Nephron (organoid): ENCODE measurements at regions not wholly inside any gene's neighbourhood (a gene's known extent, or its start where the extent isn't known, plus 50 kb on each side); places are given as distances from the start of the nearest gene placed in this dataset.
"Not testable (repeated sequence)": the region's sequence is repeated elsewhere in the genome, so short reads cannot be mapped to it uniquely, and the experiment has no call there.

Experiments used
- H3K27ac Mint-ChIP-seq, 3 experiments: 2 replicates each; pipeline ENCODE4 v1.8.0; 2020; ENCODE audit warnings: mixed read lengths in 3 of 3, mild to moderate bottlenecking in 2 of 3, moderate library complexity in 1 of 3
- H3K27me3 Mint-ChIP-seq: 2 replicates; pipeline ENCODE4 v1.8.0; 2021; ENCODE audit warnings: low read depth, mild to moderate bottlenecking, moderate library complexity, mixed read lengths
- H3K36me3 Mint-ChIP-seq: 2 replicates; pipeline ENCODE4 v1.8.0; 2020; ENCODE audit warnings: low read depth, mixed read lengths
- H3K4me1 Mint-ChIP-seq: 2 replicates; pipeline ENCODE4 v1.8.0; 2020; ENCODE audit warnings: mixed read lengths
- H3K4me3 Mint-ChIP-seq, 3 experiments: 2 replicates each; pipeline ENCODE4 v1.8.0; 2020; ENCODE audit warnings: mild to moderate bottlenecking in 3 of 3, mixed read lengths in 3 of 3, moderate library complexity in 2 of 3
- H3K9me3 Mint-ChIP-seq: 2 replicates; pipeline ENCODE4 v1.8.0; 2020; ENCODE audit warnings: mixed read lengths
- TF ChIP-seq, protein P1 (sequence below), 3 experiments: fragments of 200-600 bp; sonication (generic); IDR thresholded peaks; one replicate each; pipeline ENCODE4 v1.5.0; 2021; ENCODE audit warnings: antibody characterized with exemption in 3 of 3; ENCODE audit not compliant: unreplicated experiment in 3 of 3

DNA sequence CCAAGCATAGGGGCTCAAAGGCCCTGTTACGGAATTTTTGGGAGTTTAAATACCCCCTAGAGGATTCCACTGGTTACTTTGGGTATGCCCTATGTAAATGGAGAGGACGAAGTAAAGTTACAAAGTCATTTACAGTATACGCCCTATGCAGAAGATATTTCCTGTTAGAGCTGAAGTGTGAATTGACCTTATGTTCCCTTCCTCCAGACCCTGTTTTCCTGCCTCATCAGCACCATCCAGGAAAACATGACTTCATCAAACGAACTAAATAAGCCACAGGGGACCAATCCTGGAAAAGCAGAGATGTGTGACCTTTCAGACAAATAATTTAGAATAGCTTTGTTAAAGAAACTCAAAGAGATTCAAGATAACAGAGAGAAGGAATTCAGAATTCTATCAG lies 177.4 kb downstream of the SQOR start:
- Mint-ChIP-seq H3K27ac (no peak overlapping the region), H3K36me3 (no peaks in the 10 kb centered on the region), H3K4me1 (no peaks in the 10 kb centered on the region), H3K27me3 (no peaks in the 10 kb centered on the region), H3K9me3 (peaks cover 20% of the 10 kb centered on the region), H3K4me3 (no peak overlapping the region)
- TF ChIP-seq, protein P1, sequence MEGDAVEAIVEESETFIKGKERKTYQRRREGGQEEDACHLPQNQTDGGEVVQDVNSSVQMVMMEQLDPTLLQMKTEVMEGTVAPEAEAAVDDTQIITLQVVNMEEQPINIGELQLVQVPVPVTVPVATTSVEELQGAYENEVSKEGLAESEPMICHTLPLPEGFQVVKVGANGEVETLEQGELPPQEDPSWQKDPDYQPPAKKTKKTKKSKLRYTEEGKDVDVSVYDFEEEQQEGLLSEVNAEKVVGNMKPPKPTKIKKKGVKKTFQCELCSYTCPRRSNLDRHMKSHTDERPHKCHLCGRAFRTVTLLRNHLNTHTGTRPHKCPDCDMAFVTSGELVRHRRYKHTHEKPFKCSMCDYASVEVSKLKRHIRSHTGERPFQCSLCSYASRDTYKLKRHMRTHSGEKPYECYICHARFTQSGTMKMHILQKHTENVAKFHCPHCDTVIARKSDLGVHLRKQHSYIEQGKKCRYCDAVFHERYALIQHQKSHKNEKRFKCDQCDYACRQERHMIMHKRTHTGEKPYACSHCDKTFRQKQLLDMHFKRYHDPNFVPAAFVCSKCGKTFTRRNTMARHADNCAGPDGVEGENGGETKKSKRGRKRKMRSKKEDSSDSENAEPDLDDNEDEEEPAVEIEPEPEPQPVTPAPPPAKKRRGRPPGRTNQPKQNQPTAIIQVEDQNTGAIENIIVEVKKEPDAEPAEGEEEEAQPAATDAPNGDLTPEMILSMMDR (IDR thresholded peaks at IDR 0.05; ENCODE audit: unreplicated experiment in 3 of 3): no peak

DNA sequence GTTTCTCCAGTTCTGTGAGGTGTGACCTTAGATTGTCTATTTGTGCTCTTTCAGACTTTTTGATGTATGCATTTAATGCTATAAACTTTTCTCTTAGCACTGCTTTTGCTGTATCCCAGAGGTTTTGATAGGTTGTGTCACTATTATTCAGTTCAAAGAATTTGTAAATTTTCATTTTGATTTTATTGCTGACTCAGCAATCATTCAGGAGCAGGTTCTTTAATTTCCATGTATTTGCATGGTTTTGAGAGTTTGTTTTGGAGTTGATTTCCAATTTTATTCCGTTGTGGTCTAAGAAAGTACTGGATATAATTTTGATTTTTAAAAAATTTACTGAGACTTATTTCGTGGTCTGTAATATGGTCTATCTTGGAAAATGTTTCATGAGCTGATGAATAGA lies 182.7 kb downstream of the SQOR start:
- not testable (repeated sequence) for H3K27me3 Mint-ChIP-seq, H3K4me1 Mint-ChIP-seq, H3K27ac Mint-ChIP-seq, H3K4me3 Mint-ChIP-seq, H3K36me3 Mint-ChIP-seq
- peaks cover 38% of the 10 kb centered on the region for H3K9me3 Mint-ChIP-seq

DNA sequence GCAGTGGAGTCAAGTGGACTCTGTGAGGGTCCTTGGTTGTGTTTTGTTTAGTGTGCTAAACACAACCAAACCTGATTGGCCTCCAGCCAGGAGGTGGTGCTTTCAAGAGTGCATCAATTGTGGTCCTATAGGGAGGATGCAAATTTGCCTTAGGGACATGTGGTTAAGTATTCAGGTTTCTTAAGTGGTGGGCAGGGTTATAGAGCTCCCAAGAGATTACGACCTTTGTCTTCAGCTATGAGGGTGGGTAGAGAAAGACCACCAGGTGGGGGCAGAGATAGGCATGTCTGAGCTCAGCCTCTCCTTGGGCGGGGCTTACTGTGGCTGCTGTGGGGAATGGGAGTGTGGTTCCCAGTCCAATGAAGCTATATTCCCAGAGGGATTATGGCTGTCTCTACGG lies 186.6 kb downstream of the SQOR start:
- Mint-ChIP-seq H3K4me3 (no peak overlapping the region), H3K9me3 (peaks cover 28% of the 10 kb centered on the region), H3K4me1 (no peaks in the 10 kb centered on the region), H3K36me3 (no peaks in the 10 kb centered on the region), H3K27me3 (no peaks in the 10 kb centered on the region), H3K27ac (no peak overlapping the region)
- TF ChIP-seq, protein P1 (IDR thresholded peaks at IDR 0.05; ENCODE audit: unreplicated experiment in 3 of 3): no peak

DNA sequence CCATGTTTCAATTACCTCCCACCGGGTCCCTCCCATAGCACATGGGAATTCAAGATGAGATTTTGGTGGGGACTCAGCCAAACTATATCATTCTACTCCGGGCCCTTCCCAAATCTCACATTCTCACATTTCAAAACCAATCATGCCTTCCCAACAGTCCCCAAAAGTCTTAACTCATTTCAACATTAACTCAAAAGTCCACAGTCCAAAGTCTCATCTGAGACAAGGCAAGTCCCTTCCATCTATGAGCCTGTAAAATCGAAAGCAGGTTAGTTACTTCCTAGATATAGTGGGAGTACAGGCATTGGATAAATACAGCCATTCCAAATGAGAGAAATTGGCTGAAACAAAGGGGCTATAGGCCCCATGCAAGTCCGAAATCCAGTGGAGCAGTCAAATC lies 188.1 kb downstream of the SQOR start:
- not testable (repeated sequence) for H3K27ac Mint-ChIP-seq, H3K4me1 Mint-ChIP-seq, H3K36me3 Mint-ChIP-seq, H3K4me3 Mint-ChIP-seq, H3K27me3 Mint-ChIP-seq
- H3K9me3 Mint-ChIP-seq: peaks cover 19% of the 10 kb centered on the region

DNA sequence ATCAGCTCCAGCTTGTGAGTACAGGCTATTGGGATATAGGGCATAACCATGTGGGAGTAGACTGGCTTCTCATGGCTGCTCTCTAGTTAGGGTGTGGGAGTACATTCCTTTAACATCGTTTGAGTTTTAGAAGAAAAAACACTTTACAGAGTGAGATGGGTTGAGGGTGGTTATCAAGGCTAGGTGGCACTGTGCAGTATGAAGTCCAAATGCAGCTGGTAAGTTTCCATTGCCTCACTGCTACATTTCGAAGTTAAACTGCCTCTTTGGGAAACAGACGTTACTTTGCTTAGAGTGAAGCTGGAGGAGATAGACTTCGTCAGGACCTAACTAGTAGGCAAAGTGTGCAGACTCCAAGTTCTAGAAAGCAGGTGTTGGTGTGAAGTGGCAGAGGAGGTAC lies 192.4 kb downstream of the SQOR start:
- H3K27me3 Mint-ChIP-seq: no peaks in the 10 kb centered on the region

DNA sequence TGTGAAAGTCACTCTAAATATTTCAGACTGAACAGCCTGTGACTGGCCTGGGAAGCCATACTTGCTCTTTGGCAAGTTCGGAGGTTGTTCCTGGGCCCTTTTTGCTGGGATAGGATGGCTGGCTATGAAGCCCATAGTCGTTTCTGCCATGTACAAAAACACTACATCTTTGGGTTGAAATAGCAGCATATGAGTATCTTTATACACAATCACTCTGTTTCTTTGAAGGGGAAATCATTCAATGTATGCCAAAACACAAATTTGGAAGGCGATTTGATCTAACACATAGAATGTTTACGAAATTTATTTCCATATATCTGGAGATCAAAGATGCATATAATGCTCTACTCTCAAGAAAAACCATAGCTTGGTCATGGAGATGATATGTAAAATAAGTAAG lies 192.9 kb downstream of the SQOR start:
- Mint-ChIP-seq H3K9me3 (peaks cover 4% of the 10 kb centered on the region), H3K4me1 (no peaks in the 10 kb centered on the region), H3K4me3 (no peak overlapping the region), H3K27ac (no peak overlapping the region), H3K27me3 (no peaks in the 10 kb centered on the region), H3K36me3 (no peaks in the 10 kb centered on the region)
- TF ChIP-seq, protein P1 (IDR thresholded peaks at IDR 0.05; ENCODE audit: unreplicated experiment in 3 of 3): no peak

More for the DNA sequence above, 192.4 kb downstream of the SQOR start:
- TF ChIP-seq, protein P1 (IDR thresholded peaks at IDR 0.05; ENCODE audit: unreplicated experiment in 3 of 3): no peak
- peaks cover 4% of the 10 kb centered on the region for H3K9me3 Mint-ChIP-seq
- H3K27ac Mint-ChIP-seq: peak overlapping the region in 1 of 3 experiments; percentile 54
- no peaks in the 10 kb centered on the region for H3K36me3 Mint-ChIP-seq
- no peaks in the 10 kb centered on the region for H3K4me1 Mint-ChIP-seq
- H3K4me3 Mint-ChIP-seq: no peak overlapping the region

DNA sequence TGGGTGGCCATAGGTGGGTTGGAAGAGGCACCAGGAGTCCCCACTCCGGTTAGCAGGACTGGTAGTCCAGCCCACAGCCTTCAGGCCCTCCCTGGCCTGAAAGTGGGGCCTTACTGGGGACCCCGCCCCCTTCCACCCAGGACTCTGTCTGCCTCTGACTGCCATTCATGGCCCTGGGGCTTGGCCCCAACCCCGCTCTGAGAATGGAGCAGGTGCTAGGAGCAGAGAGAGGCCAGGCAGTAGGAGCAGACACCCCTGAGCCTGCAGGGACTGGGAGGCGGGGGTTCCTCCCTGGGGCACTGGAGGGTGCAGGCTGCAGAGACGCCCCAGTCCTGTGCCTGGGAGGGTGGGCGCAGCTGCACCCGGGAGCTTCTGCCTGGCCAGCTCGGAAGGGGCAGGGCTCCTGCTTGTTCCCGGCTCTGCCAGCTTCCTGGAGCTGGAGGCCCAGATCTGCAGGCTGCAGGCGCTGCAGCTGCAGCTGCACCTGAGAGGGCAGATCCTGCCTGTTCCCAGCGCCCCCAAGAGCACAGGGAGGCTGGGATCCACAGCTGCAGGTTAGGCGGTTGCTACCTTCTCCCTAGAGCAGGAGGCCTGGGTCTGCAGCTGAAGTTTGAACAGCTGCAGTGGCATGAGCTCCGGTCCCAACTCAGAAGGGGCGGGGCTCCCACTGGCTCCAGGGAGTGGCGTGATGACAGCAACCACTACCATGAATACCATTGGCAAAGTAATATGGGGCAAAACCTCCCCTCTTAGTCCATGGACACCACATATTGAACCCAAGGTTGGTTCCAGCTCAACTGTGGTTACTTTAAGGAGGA lies 194.7 kb downstream of the SQOR start:
- Mint-ChIP-seq H3K27ac (no peak overlapping the region), H3K36me3 (no peaks in the 10 kb centered on the region), H3K4me1 (no peaks in the 10 kb centered on the region), H3K4me3 (no peak overlapping the region), H3K27me3 (no peaks in the 10 kb centered on the region), H3K9me3 (no peaks in the 10 kb centered on the region)
- TF ChIP-seq, protein P1 (IDR thresholded peaks at IDR 0.05; ENCODE audit: unreplicated experiment in 3 of 3): no peak
